ENCODE measurements at regions not wholly inside any gene's neighbourhood (a gene's known extent, or its start where the extent isn't known, plus 50 kb on each side); places are given as distances from the start of the nearest gene placed in this dataset.
"Not testable (repeated sequence)": the region's sequence is repeated elsewhere in the genome, so short reads cannot be mapped to it uniquely, and the experiment has no call there.

DNA sequence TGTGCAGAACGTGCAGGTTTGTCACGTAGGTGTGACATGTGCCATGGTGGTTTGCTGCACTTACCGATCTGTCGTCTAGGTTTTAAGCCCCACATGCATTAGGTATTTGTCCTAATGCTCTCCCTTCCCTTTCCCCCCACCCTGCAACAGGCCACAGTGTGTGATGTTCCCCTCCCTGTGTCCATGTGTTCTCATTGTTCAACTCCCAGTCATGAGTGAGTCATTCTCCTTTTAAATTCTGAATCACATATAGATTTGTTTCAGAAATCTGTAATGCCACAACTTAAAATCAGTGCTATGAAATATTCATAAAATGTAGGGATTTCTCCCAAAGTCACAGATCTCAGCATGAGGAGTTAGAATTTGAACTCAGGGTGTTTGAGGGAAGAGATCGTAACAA lies 552.5 kb upstream of the MBL2 start:
- DNase-seq: no peak

DNA sequence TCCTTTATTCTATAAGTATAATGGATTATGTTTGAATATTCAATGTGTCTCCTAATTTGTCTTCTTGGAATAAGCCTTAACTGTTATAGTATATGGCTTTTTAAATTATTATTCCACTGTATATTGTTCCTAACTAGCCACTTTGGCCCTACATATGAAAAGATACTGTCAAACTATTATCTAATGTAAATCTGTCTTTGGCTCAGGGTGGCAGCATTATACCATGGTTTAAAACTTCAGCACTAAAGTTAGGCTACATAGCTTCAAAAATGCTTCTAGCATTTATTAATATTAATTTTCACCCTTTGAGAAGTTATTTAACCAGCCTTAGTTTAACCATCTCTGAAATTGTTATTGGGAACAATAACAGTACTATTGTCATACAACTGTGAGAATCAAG lies 543.1 kb upstream of the MBL2 start:
- no peak for DNase-seq

DNA sequence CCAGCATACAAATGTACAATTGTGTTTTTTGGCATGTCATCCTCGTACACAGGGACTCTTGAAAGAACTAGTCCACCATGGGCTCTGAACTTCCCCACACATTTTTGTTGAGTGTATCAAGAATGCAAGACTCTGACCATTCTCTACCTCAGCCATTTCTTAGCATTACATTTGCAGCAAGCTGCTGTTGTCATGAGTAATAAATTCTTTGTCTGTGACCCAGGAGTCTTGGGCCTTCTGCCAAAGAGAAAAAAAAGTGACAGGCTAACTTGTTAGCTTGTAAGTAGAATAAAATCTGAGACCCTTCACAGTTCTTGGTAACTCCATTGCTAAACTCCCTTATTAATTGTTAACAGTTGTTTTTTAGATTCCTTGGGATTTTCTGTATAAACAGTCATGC lies 542.3 kb upstream of the MBL2 start:
- DNase-seq: no peak

DNA sequence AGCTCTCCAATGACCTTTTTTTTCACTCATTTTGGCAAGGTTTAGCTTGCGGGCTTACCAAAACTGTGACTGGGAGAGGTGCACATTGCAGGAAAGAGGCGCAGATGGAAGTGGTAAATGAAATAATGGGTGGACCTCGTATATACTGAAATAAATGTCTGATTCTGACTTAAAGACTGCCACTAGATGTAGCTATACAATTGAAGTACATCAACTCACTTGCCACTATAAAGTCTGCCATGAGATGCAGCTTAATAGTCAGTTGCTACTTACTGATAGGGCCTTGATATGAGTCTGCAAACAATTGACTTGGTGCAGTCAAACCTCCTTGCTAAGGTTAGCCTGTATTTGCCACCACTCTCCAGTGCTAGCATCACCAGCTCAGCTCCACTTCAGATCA lies 525.9 kb upstream of the MBL2 start:
- no peak for DNase-seq

DNA sequence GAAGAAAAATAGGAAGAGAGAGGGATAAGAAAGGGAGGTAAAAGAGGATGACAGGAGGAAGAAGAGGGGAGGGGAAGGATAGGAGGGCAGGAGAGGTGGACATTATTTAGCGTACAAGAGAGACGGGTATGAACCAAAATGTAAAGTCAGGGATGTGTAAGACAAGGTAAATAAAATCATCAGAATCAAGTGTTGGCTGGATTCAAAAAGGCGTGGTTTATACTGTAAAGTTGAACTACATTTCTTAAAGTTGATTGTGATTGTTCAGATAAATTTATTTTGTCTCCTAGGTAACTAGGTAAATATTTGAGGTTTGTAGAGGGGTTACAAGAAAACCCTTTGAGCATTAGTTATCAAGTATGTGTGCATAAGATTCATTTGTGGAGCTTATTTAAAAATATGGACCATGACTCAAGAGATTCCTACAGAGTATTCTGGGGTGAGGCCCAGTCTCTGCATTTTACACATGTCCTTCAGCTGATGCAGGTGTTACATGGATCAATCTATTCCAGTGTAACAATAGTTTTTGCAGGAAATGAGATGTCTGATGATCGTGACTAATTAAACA lies 512.1 kb upstream of the MBL2 start:
- DNase-seq: no peak

DNA sequence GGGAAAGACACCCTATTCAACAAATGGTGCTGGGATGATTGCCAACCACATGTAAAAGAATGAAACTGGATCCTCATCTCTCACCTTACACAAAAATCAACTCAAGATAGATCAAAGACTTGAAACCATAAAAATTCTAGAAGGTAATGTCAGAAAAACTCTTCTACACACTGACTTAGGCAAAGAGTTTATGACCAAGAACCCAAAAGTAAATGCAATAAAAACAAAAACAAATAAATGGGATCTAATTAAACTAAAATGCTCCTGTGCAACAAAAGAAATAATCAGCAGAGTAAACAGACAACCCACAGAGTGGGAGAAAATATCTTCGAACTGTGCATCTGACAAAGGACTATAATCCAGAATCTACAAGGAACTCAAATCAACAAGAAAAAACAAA lies 504.2 kb upstream of the MBL2 start:
- no peak for DNase-seq

DNA sequence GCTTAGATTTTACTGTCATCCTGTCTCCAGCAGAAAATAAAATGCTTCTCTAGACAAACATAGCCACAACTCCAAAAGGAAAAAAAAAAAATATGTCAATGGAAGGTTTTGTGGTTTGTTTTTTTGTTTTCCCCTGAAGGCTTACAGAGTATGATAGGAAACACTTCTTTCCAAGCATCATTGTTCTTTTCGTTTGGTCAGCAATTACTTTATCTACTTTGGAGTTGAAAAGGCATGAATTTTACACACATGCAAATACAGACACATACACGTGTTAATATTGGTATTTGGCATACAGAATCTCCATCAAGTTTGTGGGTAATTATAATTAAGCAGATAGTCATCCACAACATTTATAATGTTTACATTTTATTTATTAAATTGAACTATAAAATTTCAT lies 496.9 kb upstream of the MBL2 start:
- DNase-seq: no peak

DNA sequence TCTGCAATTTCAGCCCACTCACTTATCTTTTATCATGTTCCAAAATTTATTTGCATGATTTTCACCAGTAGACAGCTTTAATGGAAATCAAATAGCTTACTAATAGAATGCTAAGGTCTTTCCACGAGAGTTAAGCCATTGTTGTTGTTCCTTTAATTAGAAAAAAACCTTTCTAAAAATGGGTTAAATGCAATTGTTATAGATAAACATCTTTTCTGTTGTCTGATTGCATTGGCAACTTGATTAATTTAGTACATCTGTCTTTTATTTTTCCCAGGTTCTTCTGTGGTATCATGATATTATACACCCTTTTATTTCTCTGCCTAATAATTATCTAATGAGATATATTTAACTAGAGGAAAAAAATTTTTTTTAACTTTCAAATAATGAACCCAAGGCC lies 487.6 kb upstream of the MBL2 start:
- DNase-seq: no peak

DNA sequence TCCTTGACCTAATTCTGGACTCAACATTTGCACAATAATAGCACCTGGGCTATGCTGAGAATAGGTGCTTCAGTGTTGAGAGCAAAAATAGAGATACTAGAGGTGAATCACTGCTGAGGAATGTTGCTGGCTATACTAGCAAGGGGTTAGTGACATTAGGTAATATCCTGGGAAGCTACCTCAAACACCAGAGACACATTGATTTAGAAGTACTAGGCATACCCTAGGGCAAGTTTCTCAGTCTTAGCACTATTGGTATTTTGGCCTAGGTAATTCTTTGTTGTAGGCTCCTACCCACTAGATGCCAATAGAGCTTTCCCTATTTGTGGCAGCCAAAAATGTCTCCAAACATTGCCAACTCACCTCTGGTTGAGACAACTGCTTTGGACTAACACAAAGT lies 484.0 kb upstream of the MBL2 start:
- DNase-seq: no peak

DNA sequence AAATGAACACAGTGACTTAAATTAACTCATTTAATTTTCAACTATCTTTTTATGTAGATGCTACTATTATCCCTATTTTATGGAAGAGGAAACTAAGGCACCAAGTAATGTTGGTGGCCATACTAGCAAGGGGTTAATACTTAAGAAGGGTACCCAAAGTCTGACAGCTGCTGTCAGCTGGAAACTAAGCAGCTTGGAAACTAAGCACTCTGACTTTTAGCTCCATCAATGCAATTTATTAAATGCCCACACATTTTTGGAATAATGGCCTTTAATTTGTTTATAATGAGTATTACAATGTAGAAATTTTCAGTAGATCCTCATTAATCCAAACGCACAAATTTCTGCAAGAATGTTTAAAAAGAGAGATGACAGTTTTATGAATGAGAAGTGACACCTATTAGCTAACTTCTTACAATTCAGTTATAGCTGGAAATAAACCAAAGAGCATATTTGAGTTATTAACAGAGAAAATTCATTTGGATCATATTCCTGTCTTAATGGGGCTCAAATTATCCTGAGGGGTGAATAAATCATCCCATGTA lies 483.1 kb upstream of the MBL2 start:
- no peak for DNase-seq

DNA sequence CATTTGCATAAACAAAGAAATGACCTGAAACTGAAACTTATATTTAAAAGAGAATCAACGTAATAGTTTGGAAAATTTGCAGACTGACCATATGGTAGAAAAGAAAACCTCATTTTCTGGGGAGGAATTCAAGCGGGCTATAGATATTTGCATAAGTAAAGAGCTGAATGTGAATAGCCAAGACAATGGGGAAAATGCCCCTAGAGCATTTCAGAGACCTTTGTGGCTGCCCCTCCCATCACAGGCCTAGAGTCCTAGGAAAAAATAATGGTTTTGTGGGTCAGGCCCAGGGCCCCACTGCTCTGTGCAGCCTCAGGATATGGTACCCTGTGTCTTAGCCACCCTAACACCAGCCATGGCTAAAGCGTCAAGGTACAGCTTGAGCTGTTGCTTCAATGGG lies 480.6 kb upstream of the MBL2 start:
- DNase-seq: no peak

DNA sequence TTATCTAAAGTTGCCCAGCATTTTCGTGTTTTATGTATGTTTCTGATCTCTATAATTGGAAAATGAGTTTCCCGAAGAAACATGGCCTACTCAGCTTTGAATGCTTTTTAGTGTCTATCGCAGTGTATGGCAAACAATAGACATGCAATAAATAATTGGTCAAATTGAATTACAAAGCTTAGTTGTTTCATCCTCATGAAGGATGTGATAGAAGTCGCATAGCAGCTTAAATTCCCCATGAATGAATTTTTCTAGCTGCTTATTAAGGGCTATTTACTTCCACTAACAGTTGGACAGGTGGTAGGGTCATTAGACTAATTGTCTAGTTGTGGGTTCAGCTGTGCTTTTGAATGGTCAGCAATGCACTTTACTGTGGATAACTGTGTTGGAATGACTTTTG lies 467.3 kb upstream of the MBL2 start:
- DNase-seq: no peak

DNA sequence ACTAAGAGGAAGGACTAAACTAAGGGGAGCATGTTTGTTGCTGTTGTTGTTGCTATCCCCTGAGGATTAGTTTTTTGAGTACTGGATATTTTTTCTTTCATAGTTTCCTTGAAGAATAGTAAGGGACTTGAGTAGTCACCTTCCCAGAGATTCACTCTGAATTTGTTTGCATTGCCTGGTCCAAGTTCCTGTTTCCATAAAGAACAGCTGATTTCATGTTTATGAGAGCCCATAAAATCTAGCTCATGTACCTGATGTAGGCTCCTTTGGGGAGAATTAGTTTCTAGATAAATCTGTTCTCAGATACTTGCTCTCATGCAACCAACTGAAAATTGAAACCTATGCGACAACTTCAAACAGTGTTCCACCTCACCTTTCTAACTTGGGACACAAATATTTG lies 464.4 kb upstream of the MBL2 start:
- no peak for DNase-seq

DNA sequence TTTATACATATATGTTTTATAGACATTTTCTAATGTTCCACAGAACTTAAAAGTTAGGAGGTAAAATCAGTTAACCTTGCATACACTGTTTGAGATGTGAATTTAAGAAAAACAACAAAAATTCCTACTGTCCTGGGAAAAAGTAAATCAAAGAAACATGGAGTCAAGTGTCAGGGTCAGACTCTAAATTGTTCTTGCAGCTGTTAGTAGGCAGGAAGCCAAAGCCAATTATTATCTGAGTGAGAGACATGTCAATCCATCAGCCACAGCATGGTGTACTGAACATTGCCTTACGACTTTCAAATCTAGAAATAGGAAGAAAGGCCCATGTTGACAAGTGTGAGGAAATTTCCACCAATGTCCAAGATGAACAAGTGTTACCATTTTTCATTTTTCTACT lies 461.2 kb upstream of the MBL2 start:
- no peak for DNase-seq

DNA sequence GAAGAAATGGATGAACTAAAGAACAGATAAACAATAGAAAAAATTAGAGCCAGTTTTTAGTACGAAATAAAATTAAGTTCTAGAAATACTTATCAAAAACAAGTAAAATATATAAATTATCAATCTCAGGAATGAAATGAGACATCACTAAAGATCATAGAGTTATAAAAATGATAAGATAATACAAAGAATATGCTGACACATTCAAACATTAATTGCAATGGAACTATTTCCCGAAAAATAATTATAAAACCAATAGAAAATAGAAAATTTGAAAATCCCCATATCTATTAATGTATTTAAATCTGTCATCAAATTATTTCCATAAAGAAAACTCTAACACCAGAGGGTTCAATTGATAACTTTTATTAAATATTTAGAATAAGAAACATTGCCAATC lies 458.1 kb upstream of the MBL2 start:
- DNase-seq: no peak

DNA sequence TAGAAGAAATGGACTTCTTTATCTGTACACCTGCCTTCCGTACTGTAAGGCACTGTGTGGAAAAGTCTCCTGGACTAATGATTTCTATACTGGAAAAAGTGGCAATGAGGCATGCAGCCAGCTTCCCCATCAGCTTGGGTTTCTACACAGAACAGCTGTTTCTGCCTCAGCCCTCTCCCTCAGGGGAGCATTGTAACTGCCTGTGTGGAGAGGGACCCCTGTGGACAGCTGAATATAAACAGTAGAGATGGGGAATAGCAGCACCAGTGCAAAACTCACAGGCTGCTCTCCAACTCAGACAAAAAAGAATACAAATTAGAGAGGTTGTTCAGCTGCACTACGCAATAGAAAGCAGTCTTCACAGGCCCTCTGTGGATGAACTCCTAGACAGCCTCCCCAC lies 451.3 kb upstream of the MBL2 start:
- no peak for DNase-seq

DNA sequence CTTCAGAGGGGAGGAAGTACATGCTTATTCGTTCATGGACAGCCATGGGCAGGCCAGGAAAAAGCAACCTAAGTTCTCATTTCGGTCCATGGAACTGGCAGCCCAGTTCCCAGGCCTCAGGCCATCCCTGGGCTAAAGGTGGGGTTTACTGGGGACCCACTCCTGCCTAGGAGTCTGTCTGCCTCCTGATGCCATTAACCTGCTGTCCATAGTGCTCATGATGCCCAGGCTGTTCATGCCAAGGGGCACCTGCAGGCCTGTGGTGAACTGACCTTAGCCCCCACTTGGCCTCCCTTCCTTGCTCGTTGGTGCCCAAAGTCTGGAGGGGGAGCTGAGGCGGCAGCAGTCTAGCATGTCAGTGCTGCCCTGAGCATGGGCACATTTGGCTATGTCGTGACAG lies 450.2 kb upstream of the MBL2 start:
- no peak for DNase-seq

DNA sequence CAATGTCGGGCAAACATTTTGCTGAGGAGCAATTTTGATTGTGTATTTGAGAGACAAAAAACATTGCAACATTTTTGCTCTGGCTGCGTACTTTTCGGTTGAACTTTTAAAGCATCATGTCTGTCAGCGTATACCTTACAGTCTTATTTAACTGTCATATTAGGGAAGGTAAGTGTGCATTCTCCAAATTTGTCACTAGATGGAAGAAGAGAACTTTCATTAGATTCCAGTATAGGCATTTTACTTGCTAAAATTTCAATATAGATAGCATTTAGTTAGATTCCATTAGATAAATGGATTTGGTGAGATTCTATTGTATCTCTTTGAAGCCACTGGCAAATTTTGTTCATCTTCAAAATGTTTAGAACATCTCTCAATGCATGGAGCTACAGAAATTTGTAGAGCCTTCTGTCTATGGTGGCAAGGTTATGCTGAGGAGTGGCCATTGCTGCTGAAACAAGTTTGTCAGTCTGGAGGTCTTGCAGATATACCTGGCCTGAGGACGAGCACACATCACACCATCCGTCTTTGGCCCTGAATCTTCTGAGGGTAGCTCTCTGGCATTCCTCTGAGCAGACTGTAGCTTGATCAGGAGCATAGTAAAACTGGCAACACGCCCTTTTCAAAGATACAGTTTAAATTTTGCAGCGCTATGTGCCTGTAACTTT lies 437.5 kb upstream of the MBL2 start:
- no peak for DNase-seq

DNA sequence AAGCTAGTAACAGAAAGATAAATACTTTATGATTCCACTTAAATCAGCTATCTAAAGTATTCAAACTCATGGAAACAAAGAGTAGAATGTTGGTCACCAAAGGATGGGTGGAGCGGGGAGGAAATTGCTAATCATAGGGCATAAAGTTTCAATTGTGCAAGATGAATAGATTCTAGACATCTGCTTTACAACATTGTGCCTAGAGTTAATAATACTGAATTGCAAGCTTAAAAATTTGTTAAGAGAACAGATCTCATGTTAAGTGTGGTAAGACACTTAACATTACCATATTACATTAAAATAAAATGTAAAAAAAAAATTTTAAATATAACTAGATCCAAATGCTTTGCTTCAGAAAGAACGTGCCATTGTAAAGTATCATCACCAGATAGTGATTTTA lies 411.1 kb upstream of the MBL2 start:
- DNase-seq: no peak

DNA sequence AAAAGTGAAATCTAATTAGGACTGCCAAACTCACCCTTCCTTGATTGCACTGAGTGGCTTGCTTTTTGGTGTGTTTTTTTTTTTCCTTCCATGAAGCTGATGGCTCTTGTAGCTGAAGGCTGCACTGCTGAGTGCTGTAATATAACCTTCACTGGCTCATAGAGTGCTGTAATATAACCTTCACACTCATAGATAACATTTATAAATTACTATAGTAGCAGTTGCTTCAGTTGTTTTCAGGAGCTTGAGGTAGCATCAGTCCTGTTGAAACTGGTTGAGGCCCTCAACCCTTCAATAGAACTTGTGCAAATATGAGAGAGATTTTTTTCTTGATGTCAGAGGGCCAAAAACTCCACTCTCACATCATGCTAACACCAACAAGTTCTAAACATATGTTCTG lies 404.9 kb upstream of the MBL2 start:
- no peak for DNase-seq

DNA sequence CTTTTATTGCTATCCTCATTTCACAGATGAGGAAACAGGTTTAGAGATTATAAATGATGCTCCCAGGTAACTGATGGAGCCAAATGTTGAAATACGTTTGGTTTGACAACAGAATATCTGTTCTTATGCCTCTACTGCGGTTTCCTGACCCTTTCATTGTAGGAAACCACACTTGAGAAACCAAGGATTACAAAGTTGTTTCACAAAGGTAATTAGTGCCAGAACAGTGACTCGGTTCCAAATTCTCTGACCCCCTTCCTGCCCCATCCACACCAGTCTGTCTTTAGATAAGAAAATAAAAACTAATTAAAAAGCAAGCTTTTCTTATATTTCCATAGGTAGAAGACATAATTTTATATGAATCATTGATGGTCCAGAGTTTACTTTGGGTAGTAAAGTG lies 393.7 kb upstream of the MBL2 start:
- DNase-seq: no peak

DNA sequence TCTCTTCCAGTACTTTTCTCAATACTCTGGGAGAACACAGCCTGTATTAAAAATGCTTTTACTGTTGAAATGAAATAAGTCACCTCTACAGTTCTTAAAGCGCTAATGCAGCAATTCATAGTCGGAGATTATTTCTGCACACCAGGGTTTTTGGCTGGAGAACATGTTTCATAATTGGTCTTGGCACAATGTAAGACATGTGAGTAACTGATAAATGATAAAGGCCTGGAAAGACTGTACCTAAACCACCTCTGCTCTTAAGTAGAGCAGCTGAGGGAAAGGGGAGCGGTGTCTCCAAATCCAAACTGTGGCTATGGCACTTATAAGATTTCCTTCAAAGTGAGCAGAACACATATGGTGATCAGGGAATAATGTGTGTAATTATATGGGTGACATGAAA lies 390.3 kb upstream of the MBL2 start:
- DNase-seq: no peak

DNA sequence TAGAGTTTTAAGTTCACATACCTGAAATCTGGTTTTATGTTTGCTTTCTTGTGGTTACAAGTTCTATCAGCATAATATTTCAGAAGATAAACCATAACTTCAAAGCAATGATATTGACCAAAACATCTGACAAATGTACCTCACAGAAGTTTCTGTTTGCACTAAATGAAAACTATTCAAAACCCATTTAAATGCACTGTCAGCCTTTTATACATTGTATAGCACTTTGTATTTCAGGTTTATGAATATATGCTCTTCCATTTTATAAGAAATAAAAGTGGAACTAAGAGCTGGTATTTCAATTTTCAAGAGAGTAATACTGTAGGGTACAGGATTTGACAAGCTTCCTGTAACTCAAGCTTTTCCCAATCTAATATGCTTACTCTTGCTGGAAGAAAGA lies 388.6 kb upstream of the MBL2 start:
- DNase-seq: no peak

DNA sequence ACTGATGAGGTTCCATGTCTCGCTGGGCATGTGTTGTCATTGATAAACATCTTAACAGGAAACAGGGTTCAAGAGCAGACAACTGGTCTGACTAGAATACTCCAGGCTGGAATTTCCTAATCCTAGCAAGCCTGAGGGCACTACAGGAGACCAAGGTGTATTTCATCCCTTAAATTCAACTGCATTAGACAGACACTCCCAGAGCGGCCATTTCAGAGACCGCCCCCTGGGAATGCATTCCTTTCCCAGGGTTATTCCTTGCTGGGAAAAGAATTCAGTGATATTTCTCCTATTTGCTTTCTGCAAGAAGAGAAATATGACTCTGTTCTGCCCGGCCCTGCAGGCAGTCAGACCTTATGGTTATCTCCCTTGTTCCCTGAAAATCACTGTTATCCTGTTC lies 383.1 kb upstream of the MBL2 start:
- not testable (repeated sequence) for DNase-seq

DNA sequence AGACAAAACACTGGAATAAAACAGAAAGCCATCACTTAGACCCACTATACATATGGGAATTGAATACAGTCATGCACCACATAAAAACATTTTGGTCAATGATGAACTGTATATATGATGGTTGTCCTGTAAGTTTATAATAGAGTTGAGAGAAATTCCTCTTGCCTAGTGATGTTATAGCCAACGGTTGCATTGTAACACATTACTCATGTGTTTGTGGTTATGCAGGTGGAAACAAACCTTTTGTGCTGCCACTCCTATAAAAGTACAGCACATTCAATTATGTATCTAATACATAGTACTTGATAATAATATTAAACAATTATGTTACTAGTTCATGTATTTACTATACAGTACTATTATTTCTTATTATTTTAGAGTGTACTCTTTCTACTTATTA lies 381.2 kb upstream of the MBL2 start:
- no peak for DNase-seq

Data from right forelimb (tissue), 1 donor.